ENCODE measurements at regions not wholly inside any gene's neighbourhood (a gene's known extent, or its start where the extent isn't known, plus 50 kb on each side); places are given as distances from the start of the nearest gene placed in this dataset.

- no peak for TF ChIP-seq IRF5 (IDR thresholded peaks at IDR 0.05; ENCODE audit: borderline replicate concordance)
- no peak for TF ChIP-seq RELA (IDR thresholded peaks at IDR 0.05; ENCODE audit: borderline replicate concordance, partially characterized antibody)
- TF ChIP-seq POLR2AphosphoS2 (IDR thresholded peaks at IDR 0.05; ENCODE audit: low read depth, low read length) = no peak
- TF ChIP-seq PRDM15 (CRISPR knock-in tag; IDR thresholded peaks at IDR 0.05) = no peak
These were observed 255.1 kb upstream of the CXCR4 start (continued) for GRCh38 chr2:136373029-136373428.

- WGBS (ENCODE audit: insufficient coverage, insufficient replicate concordance, low lambda C conversion rate, missing lambda C conversion rate) = 73% methylated on average over 4 of the region's 4 CpGs
- peaks cover 6% of the 10 kb centered on the region for H3K4me1 ChIP-seq (ENCODE audit: control insufficient read depth, insufficient read depth, low read length)
- no peak overlapping the region for H2AFZ ChIP-seq (ENCODE audit: control insufficient read depth, low read depth, low read length)
- H4K20me1 ChIP-seq (ENCODE audit: control insufficient read depth, insufficient read depth) = no peaks in the 10 kb centered on the region
- no peak for FAIRE-seq
- H3K36me3 ChIP-seq (ENCODE audit: control insufficient read depth in 2 of 2, insufficient read depth in 2 of 2, low read length in 1 of 2) = no peaks in the 10 kb centered on the region
- H3K9ac ChIP-seq (ENCODE audit: control insufficient read depth, insufficient read depth, low read length) = no peak overlapping the region
- in situ Hi-C loops (cut with MboI) = no loop called here
- no TSS peak for BruUV-seq (replicated peaks)
- H3K79me2 ChIP-seq (ENCODE audit: control insufficient read depth, insufficient read depth, low read length) = no peaks in the 10 kb centered on the region
- ChIA-PET POLR2A (interaction anchor here (1.1 to 1.7 kb wide), 2 partner anchors 37 to 157 kb away, joined by 4 to 8 read pairs; no protein-coding TSS in a partner anchor), RAD21 (ENCODE audit: unreplicated experiment) (interaction anchor here (1.6 to 1.8 kb wide), 2 partner anchors 13 to 108 kb away, joined by 6 to 7 read pairs; no protein-coding TSS in a partner anchor), CTCF (interaction anchor here (0.9 to 1.5 kb wide), 2 partner anchors 10 to 53 kb away, joined by 3 read pairs; no protein-coding TSS in a partner anchor), SMC1A (ENCODE audit: uncharacterized antibody, unreplicated experiment) (interaction anchor here (1.2 to 1.9 kb wide), 6 partner anchors 8 to 307 kb away, joined by 3 to 6 read pairs (median 4); no protein-coding TSS in a partner anchor)
- ATAC-seq = no peak
- DNase-seq (ENCODE audit: low read depth, low spot score) = no peak
- H3K27ac ChIP-seq (ENCODE audit: control insufficient read depth, insufficient read depth) = no peak overlapping the region
- intact Hi-C loops (cut with micrococcal nuclease; ENCODE audit: unreplicated experiment) = loop anchor here (5.0 kb wide), 1 partner anchor 37 kb away; no protein-coding TSS in a partner anchor
- H3K27me3 ChIP-seq (replicated peaks in 1 of 2; ENCODE audit: control insufficient read depth in 2 of 2, insufficient read depth in 2 of 2, low read length in 1 of 2) = no peaks in the 10 kb centered on the region; a peak in 1 of 4 replicates
- no peak for TF ChIP-seq IKZF1 (conservative IDR thresholded peaks at IDR 0.05)
- TF ChIP-seq TCF12 (IDR thresholded peaks at IDR 0.05; ENCODE audit: low read depth, low read length) = no peak
- no peak for TF ChIP-seq KAT2A (conservative IDR thresholded peaks at IDR 0.05; ENCODE audit: control insufficient read depth, low read depth, low read length)
- TF ChIP-seq TARDBP (IDR thresholded peaks at IDR 0.05; ENCODE audit: borderline replicate concordance) = no peak
- no peak for TF ChIP-seq IRF5 (IDR thresholded peaks at IDR 0.05; ENCODE audit: borderline replicate concordance)
- no peak for TF ChIP-seq CUX1 (IDR thresholded peaks at IDR 0.05; ENCODE audit: insufficient replicate concordance, low read depth, low read length)
- H3K9me3 ChIP-seq (replicated peaks; ENCODE audit: control insufficient read depth, insufficient read depth, low read length) = no peaks in the 10 kb centered on the region; the same call in 2 of the 3 replicates
- H3K4me3 ChIP-seq = no peak overlapping the region
- H3K4me2 ChIP-seq (ENCODE audit: control insufficient read depth, insufficient read depth) = no peak overlapping the region
These were observed 246.0 kb upstream of the CXCR4 start for GRCh38 chr2:136363900-136364299.

Data from GM12878 (cell line).